ENCODE measurements at regions not wholly inside any gene's neighbourhood (a gene's known extent, or its start where the extent isn't known, plus 50 kb on each side); places are given as distances from the start of the nearest gene placed in this dataset.

- TF ChIP-seq, protein P1, sequence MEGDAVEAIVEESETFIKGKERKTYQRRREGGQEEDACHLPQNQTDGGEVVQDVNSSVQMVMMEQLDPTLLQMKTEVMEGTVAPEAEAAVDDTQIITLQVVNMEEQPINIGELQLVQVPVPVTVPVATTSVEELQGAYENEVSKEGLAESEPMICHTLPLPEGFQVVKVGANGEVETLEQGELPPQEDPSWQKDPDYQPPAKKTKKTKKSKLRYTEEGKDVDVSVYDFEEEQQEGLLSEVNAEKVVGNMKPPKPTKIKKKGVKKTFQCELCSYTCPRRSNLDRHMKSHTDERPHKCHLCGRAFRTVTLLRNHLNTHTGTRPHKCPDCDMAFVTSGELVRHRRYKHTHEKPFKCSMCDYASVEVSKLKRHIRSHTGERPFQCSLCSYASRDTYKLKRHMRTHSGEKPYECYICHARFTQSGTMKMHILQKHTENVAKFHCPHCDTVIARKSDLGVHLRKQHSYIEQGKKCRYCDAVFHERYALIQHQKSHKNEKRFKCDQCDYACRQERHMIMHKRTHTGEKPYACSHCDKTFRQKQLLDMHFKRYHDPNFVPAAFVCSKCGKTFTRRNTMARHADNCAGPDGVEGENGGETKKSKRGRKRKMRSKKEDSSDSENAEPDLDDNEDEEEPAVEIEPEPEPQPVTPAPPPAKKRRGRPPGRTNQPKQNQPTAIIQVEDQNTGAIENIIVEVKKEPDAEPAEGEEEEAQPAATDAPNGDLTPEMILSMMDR (IDR thresholded peaks at IDR 0.05; ENCODE audit: control insufficient read depth, extremely low read depth, insufficient read depth): no peak
- DNase-seq (ENCODE audit: low read depth): no peak
Observed at GRCh38 chr2:105569606-105570005, 170.8 kb upstream of the FHL2 start.

GRCh38 chr2:105567996-105568494 lies 169.2 kb upstream of the FHL2 start:
- no peak overlapping the region for H3K4me3 ChIP-seq (ENCODE audit: low read depth, low read length)
- TF ChIP-seq, protein P1 (IDR thresholded peaks at IDR 0.05; ENCODE audit: control insufficient read depth, extremely low read depth, insufficient read depth): no peak
- no peak for DNase-seq (ENCODE audit: low read depth)

More at GRCh38 chr2:105569606-105570005, 170.8 kb upstream of the FHL2 start:
- H3K4me3 ChIP-seq (ENCODE audit: low read depth, low read length): no peak overlapping the region

- TF ChIP-seq, protein P1 (IDR thresholded peaks at IDR 0.05; ENCODE audit: control insufficient read depth, extremely low read depth, insufficient read depth): no peak
- no peak for DNase-seq (ENCODE audit: low read depth)
- no peak overlapping the region for H3K4me3 ChIP-seq (ENCODE audit: low read depth, low read length)
Observed at GRCh38 chr2:105563000-105563719, 164.3 kb upstream of the FHL2 start.

DNA sequence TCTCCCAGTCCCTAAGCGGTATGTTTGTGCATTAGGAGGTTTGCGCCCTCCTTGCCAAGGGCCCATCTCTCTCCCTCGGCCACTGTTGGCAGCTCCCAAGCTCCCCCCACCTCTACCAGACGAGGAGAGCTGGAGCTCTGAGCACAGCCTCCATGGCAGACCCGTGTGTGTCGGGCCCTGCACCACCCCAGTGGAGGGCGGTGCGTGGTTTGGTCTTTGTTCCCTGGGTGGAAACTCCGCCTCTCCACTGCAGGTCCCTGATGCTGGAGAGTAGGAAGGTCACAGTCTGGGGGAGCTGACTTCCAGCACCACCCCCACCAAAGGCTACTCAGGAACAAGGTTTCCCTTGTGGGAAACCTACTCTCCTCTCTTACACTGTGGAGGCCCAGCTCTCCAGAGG lies 162.6 kb upstream of the FHL2 start:
- no peak overlapping the region for H3K4me3 ChIP-seq (ENCODE audit: low read depth, low read length)
- DNase-seq (ENCODE audit: low read depth): no peak
- TF ChIP-seq, protein P1 (IDR thresholded peaks at IDR 0.05; ENCODE audit: control insufficient read depth, extremely low read depth, insufficient read depth): no peak

GRCh38 chr2:105560157-105560556 lies 161.3 kb upstream of the FHL2 start:
- no peak overlapping the region for H3K4me3 ChIP-seq (ENCODE audit: low read depth, low read length)
- TF ChIP-seq, protein P1 (IDR thresholded peaks at IDR 0.05; ENCODE audit: control insufficient read depth, extremely low read depth, insufficient read depth): no peak
- DNase-seq (ENCODE audit: low read depth): no peak

- no peak for DNase-seq (ENCODE audit: low read depth)
- H3K4me3 ChIP-seq (ENCODE audit: low read depth, low read length): no peak overlapping the region
- TF ChIP-seq, protein P1 (IDR thresholded peaks at IDR 0.05; ENCODE audit: control insufficient read depth, extremely low read depth, insufficient read depth): no peak
Observed at GRCh38 chr2:105557021-105557920, 158.4 kb upstream of the FHL2 start.

Data from LNCaP clone FGC (cell line).